Cardiac septum (tissue), 1 donor: ENCODE measurements at regions not wholly inside any gene's neighbourhood (a gene's known extent, or its start where the extent isn't known, plus 50 kb on each side); places are given as distances from the start of the nearest gene placed in this dataset.

ENCODE experiments used
- DNase-seq: peaks from one replicate; pipeline ENCODE4 v3.0.0-alpha.2; 2020; ENCODE audit warnings: low spot score
- intact Hi-C: fragments of 100-400 bp; cut with DNase I; formaldehyde crosslinking; loops from one replicate; pipeline ENCODE4 v1.14.0; 2022
- donor health status: DM: no; HTN: no; CAD: no.

- intact Hi-C loops: no loop called here
- DNase-seq: peak; percentile 68
Observed at GRCh38 chr16:85425074-85425662, 188.0 kb upstream of the GSE1 start.

GRCh38 chr16:85426806-85427205 lies 186.3 kb upstream of the GSE1 start:
- DNase-seq: peak; percentile 31
- intact Hi-C loops: no loop called here

- intact Hi-C loops: no loop called here
- peak; percentile 71 for DNase-seq
Observed at GRCh38 chr16:85428168-85428898, 184.8 kb upstream of the GSE1 start.

DNA sequence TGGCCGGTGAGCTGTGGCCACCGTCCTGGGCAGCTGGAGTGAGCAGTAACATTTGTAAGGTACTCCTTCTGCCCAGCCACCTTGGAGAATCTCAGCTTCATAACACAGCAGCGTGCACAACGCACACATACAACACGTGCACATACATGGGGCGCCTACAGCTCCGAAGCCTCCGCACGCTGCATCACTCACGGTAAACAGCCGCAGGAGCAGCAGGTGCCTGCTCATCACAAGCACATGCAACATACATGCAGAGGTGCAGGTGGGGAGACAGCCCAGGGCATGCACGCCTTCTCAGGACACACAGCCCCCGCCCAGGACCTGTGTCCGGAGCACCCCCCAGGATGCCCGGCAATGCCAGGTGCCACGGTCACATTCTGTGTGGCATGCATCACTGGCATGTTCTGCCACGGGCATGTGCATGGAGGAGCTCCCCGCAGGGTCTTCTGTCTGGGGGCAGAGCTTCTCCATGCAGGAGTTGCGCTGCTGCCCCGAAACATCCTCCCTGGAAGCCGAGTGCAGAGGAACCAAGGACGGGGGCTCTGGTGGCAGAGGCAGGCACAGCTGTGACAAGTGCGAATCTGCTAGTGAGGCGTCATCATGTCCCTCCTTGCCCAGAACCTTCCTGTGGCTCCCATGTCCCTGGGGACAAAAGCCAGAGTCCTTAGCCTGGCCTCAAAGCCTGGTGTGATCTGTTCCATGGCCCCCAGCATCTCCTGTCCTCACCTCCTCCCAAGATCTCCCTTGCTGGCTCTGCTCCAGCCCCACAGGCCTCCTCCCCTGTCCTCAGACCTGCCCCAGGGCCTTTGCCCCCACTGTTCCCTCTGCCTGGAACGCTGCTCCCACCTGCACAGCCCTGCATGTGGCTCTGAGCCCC lies 184.0 kb upstream of the GSE1 start:
- intact Hi-C loops: no loop called here
- peak; percentile 68 for DNase-seq

GRCh38 chr16:85429776-85430522 lies 183.2 kb upstream of the GSE1 start:
- DNase-seq: no peak
- intact Hi-C loops: no loop called here

DNA sequence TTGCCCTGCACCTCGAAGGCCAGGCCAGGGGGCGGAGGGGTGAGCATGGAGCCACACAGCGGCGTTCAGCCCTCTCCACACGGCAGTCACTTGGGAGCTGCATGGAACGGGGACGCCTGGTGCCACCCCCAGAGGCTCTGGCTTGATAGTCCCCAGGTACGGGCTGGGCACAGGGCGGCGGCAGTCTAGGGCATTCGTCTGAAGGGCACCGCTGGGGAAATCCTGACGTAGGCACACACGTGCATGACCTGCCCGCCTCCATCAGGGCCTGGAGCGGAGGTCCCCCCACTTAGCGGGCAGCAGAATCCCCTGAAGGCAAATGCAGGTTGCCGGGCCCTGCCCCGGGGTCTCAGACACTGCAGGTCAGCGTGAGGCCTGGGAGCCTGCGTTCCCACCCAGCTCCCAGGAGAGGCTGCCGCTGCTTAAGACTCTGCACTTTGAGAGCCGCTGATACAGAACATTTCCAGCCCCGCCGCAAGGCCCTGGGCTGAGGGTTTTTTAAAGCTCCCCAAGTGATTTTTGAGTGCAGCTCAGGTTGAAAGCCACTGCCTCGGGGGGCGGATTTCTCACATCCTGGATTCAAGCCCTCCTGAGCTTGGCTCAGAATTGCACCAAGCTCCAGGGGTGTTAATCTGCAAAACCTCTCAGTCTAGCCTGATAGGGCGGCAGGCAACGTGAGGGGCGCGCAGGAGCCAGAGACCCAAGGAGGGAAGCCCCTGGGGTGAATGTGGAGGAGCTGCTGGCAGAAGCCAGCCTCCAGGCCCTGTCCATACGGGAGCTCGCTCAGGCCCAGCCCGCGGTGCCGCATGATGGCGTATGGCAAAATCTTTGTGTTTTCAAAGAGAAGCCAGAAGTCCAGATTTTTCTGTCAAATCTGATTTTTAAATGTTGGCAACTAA lies 182.3 kb upstream of the GSE1 start:
- intact Hi-C loops: no loop called here
- DNase-seq: peak; percentile 72

- intact Hi-C loops: no loop called here
- no peak for DNase-seq
Observed at GRCh38 chr16:85431431-85432124, 181.5 kb upstream of the GSE1 start.

DNA sequence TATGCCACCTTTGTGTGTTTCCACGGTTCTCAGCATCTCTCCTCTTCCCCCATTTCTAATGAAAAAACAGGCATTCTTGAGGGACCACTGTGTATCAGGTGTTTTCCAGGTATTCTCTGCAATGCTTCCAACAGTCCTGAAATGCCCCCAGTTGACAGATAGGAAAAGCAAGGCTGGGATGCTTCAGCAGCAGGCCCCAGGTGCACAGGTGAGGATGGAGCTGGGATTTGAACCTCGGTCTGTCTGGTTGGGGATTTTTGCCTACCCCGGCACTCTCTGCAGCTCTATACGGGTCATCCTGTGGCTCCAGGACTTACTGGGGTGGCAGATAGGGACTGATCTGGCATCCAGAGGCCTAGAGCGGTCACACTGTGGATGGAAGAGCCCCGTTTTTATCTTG lies 180.5 kb upstream of the GSE1 start:
- DNase-seq: no peak
- intact Hi-C loops: no loop called here

DNA sequence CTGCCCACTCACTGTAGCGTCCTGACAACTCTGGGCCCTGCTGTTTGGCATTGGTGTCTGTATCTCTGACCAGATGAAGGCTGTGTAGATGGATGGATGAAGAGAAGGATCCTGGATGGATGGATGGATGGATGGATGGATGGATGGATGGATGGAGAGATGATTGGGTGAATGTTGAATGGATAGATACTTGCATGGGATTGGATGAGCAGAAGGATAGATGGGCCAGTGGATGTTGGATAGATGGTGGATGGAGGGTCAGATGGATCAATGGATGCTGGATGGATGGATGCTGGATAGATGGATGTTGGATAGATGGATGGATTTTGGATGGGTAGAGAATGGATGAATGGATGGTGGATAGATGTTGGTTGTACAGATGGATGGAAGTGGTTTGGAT lies 179.6 kb upstream of the GSE1 start:
- no peak for DNase-seq
- intact Hi-C loops: no loop called here

GRCh38 chr16:85435286-85435685 lies 177.8 kb upstream of the GSE1 start:
- intact Hi-C loops: no loop called here
- no peak for DNase-seq

- no peak for DNase-seq
- intact Hi-C loops: no loop called here
Observed at GRCh38 chr16:85435700-85436099, 177.4 kb upstream of the GSE1 start.

GRCh38 chr16:85436207-85436606 lies 176.9 kb upstream of the GSE1 start:
- intact Hi-C loops: no loop called here
- DNase-seq: no peak

GRCh38 chr16:85436636-85437165 lies 176.4 kb upstream of the GSE1 start:
- no peak for DNase-seq
- intact Hi-C loops: no loop called here

- intact Hi-C loops: no loop called here
- DNase-seq: no peak
Observed at GRCh38 chr16:85437166-85438052, 175.7 kb upstream of the GSE1 start.

DNA sequence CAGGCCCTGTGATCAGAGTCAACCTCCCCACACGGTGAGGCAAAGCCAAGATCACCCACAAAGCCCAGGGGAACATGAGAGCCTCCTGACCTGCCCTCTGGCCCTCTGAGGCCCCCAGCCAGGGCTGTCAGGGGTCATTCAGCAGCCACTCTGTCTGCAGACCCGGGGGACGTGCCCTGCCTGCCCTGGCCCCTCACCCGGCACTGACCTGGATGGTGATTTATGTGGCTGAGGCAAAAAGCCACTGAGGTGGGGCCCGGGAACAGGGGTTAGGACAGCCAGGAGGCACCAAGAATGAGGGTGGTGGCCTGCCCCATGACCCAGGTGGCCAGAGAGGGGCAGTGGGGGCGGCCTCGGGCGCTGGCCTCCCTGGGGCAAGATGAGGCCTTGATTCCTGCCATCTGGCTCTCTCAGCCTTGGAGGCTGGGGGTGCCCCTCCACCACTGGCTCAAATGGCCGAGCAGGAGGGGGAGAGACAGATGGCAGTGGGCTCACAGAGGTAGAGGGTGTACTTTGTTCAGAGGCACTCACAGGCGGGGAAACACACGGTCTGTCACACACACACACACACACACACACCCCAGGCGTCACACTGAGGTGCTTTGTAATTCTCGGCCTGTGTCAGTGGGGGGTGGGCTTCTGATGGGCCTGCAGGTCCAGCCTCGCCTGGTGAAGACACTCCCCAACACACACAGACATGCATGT lies 174.0 kb upstream of the GSE1 start:
- intact Hi-C loops: no loop called here
- no peak for DNase-seq

- intact Hi-C loops: no loop called here
- DNase-seq: no peak
Observed at GRCh38 chr16:85440744-85441143, 172.4 kb upstream of the GSE1 start.
